HCT116 (cell line): ENCODE measurements at regions not wholly inside any gene's neighbourhood (a gene's known extent, or its start where the extent isn't known, plus 50 kb on each side); places are given as distances from the start of the nearest gene placed in this dataset.

ENCODE experiments used
- ATAC-seq: fragments of 200-7000 bp; cut with Tn5 transposase; 2 replicates; pipeline ENCODE4 v1.9.1; 2020; ENCODE audit warnings: mild to moderate bottlenecking, moderate library complexity
- BruUV-seq: library from RNA; stranded (reverse); fragments of 400-500 nt; replicated peaks from 2 replicates; lab custom pipeline; 2021; lab: Mats Ljungman, UMichigan
- CTCF ChIA-PET: fragments of 300-600 bp; sonication (Branson Sonifier 250); formaldehyde crosslinking; loops from one replicate; lab custom pipeline; 2021; ENCODE audit warnings: antibody characterized with exemption; lab: Charles Lee
- POLR2A ChIA-PET: fragments of 300-600, 350-600 bp; sonication (Branson Sonifier 250); formaldehyde crosslinking; loops from one replicate; lab custom pipeline; 2021; ENCODE audit warnings: antibody characterized with exemption; lab: Charles Lee
- RAD21 ChIA-PET, 2 experiments: fragments of 300-600 bp; sonication (Branson Sonifier 250); formaldehyde crosslinking; loops; one replicate each; lab custom pipeline; 2023; ENCODE audit warnings: low total read pairs in 2 of 2; ENCODE audit not compliant: uncharacterized antibody in 2 of 2, unreplicated experiment in 2 of 2, low non-redundant PET in 1 of 2; lab: Charles Lee
- DNase-seq: peaks from one replicate; pipeline ENCODE4 v3.0.0-alpha.2; 2010; ENCODE audit warnings: low read depth, low spot score
- H2AFZ ChIP-seq: fragments of 200-600 bp; shearing (Covaris generic), sonication (generic); 2 replicates; pipeline ENCODE4 v1.6.1; 2017; ENCODE audit warnings: low read depth, mixed run types, mixed read lengths, antibody characterized with exemption, low read length; ENCODE audit not compliant: poor library complexity, severe bottlenecking
- H3K27ac ChIP-seq: 2 replicates; pipeline ENCODE4 v1.5.1; 2012; ENCODE audit warnings: low read depth, low read length
- H3K27me3 ChIP-seq: fragments of 200-600 bp; sonication (generic); 2 replicates; pipeline ENCODE4 v1.6.1; 2016; ENCODE audit warnings: mixed run types, low read length, mixed read lengths; ENCODE audit not compliant: insufficient read depth
- H3K36me3 ChIP-seq, 2 experiments: fragments of 200-500 bp in 1 of 2; fragments of 200-600 bp in 1 of 2; sonication (Bioruptor generic) in 1 of 2; sonication (generic) in 1 of 2; 2 replicates each; pipeline versions ENCODE4 v1.5.1 to v1.6.1; 2014 to 2016; ENCODE audit warnings: low read length in 2 of 2, inconsistent platforms in 1 of 2, mixed read lengths in 1 of 2, mixed run types in 1 of 2; ENCODE audit not compliant: insufficient read depth in 2 of 2, control insufficient read depth in 1 of 2
- H3K4me1 ChIP-seq, 2 experiments: fragments of 200-600 bp in 1 of 2; sonication (generic) in 1 of 2; 2 replicates each; pipeline versions ENCODE4 v1.5.1 to v1.6.1; 2012 to 2017; ENCODE audit warnings: low read length in 2 of 2, inconsistent platforms in 1 of 2, mild to moderate bottlenecking in 1 of 2, mixed read lengths in 1 of 2, mixed run types in 1 of 2, moderate library complexity in 1 of 2; ENCODE audit not compliant: insufficient read depth in 2 of 2, control insufficient read depth in 1 of 2
- H3K4me2 ChIP-seq: fragments of 200-600 bp; sonication (generic); 2 replicates; pipeline ENCODE4 v1.6.1; 2017; ENCODE audit warnings: mixed run types, low read length, mixed read lengths
- H3K4me3 ChIP-seq, 2 experiments: fragments of 200-600 bp in 1 of 2; sonication (generic) in 1 of 2; replicated peaks in 1 of 2; 2 replicates each; pipeline ENCODE4 v1.5.1; 2011 to 2016; ENCODE audit warnings: low read length in 2 of 2, control low read depth in 1 of 2, low read depth in 1 of 2, mild to moderate bottlenecking in 1 of 2, mixed read lengths in 1 of 2, mixed run types in 1 of 2
- H3K79me2 ChIP-seq: fragments of 200-600 bp; sonication (generic); 2 replicates; pipeline ENCODE4 v1.6.1; 2017; ENCODE audit warnings: mild to moderate bottlenecking, mixed run types, low read length, moderate library complexity, mixed read lengths; ENCODE audit not compliant: insufficient read depth
- H3K9ac ChIP-seq: fragments of 200-600 bp; sonication (generic); 2 replicates; pipeline ENCODE4 v1.6.1; 2016; ENCODE audit warnings: low read length, mixed read lengths
- H3K9me2 ChIP-seq: fragments of 200-600 bp; sonication (generic), shearing (Covaris generic); 2 replicates; pipeline ENCODE4 v1.6.1; 2017; ENCODE audit warnings: mixed run types, mild to moderate bottlenecking, moderate library complexity; ENCODE audit not compliant: insufficient read depth
- H3K9me3 ChIP-seq, 2 experiments: fragments of 200-500 bp in 1 of 2; fragments of 200-600 bp in 1 of 2; sonication (Bioruptor generic) in 1 of 2; sonication (generic) in 1 of 2; 2 replicates each; pipeline ENCODE4 v1.6.1; 2014 to 2017; ENCODE audit warnings: low read length in 2 of 2, mixed read lengths in 2 of 2, inconsistent platforms in 1 of 2, low read depth in 1 of 2, mild to moderate bottlenecking in 1 of 2, mixed run types in 1 of 2, moderate library complexity in 1 of 2; ENCODE audit not compliant: control insufficient read depth in 1 of 2, insufficient read depth in 1 of 2
- H4K20me1 ChIP-seq: fragments of 200-600 bp; sonication (generic), shearing (Covaris generic); 2 replicates; pipeline ENCODE4 v1.6.1; 2017; ENCODE audit warnings: mixed run types, mild to moderate bottlenecking, moderate library complexity; ENCODE audit not compliant: insufficient read depth
- CEBPB ChIP-seq: IDR thresholded peaks from 2 replicates; pipeline ENCODE4 v1.6.1; 2012; ENCODE audit warnings: low read depth
- EGR1 ChIP-seq: IDR thresholded peaks from 2 replicates; pipeline ENCODE4 v1.6.1; 2012; ENCODE audit warnings: low read depth
- ELF1 ChIP-seq: IDR thresholded peaks from 2 replicates; pipeline ENCODE4 v1.6.1; 2012; ENCODE audit warnings: low read depth, borderline replicate concordance
- EZH2 ChIP-seq: fragments of 200-600 bp; sonication (generic); IDR thresholded peaks from 2 replicates; pipeline ENCODE4 v1.6.1; 2017; ENCODE audit warnings: antibody characterized with exemption, mixed run types
- EZH2phosphoT487 ChIP-seq: fragments of 200-600 bp; IDR thresholded peaks from 2 replicates; pipeline ENCODE4 v1.6.1; 2018; ENCODE audit warnings: antibody characterized with exemption, borderline replicate concordance
- FOSL1 ChIP-seq: IDR thresholded peaks from 2 replicates; pipeline ENCODE4 v1.6.1; 2012; ENCODE audit warnings: low read depth
- JUND ChIP-seq: IDR thresholded peaks from 2 replicates; pipeline ENCODE4 v1.6.1; 2012
- POLR2A ChIP-seq: IDR thresholded peaks from 2 replicates; pipeline ENCODE4 v1.7.0; 2011; ENCODE audit warnings: borderline replicate concordance; ENCODE audit not compliant: insufficient read depth, insufficient read length; ENCODE audit errors: extremely low read depth
- POLR2AphosphoS5 ChIP-seq: IDR thresholded peaks from 2 replicates; pipeline ENCODE4 v1.6.1; 2011; ENCODE audit warnings: mild to moderate bottlenecking, low read depth, low read length, moderate library complexity
- RAD21 ChIP-seq: IDR thresholded peaks from 2 replicates; pipeline ENCODE4 v1.6.1; 2012; ENCODE audit warnings: low read depth, mild to moderate bottlenecking
- SP1 ChIP-seq: IDR thresholded peaks from 2 replicates; pipeline ENCODE4 v1.6.1; 2012; ENCODE audit warnings: low read depth
- SRF ChIP-seq: IDR thresholded peaks from 2 replicates; pipeline ENCODE4 v1.6.1; 2012; ENCODE audit warnings: low read depth
- TCF7L2 ChIP-seq: IDR thresholded peaks from 2 replicates; pipeline ENCODE4 v1.7.0; 2011; ENCODE audit warnings: borderline replicate concordance, inconsistent platforms; ENCODE audit not compliant: insufficient read depth, insufficient read length; ENCODE audit errors: extremely low read depth
- YY1 ChIP-seq: IDR thresholded peaks from 2 replicates; pipeline ENCODE4 v1.6.1; 2011; ENCODE audit warnings: low read length, low read depth, moderate library complexity, mild to moderate bottlenecking; ENCODE audit not compliant: insufficient replicate concordance; ENCODE audit errors: extremely low read depth
- ZFX ChIP-seq: fragments of 450-650 bp; IDR thresholded peaks from 2 replicates; pipeline ENCODE4 v1.6.1; 2017
- intact Hi-C: fragments of 100-400 bp; cut with micrococcal nuclease; formaldehyde crosslinking; loops from 2 replicates; pipeline ENCODE4 v1.10.0; 2022
- TF ChIP-seq, protein P1 (sequence below), 3 experiments: fragments of 200-600 bp in 1 of 3; sonication (generic) in 1 of 3; IDR thresholded peaks in 2 of 3; conservative IDR thresholded peaks in 1 of 3; 2 replicates each; pipeline ENCODE4 v1.5.1; 2012 to 2017; ENCODE audit warnings: low read depth in 2 of 3, low read length in 2 of 3, antibody characterized with exemption in 1 of 3, borderline replicate concordance in 1 of 3, control low read depth in 1 of 3, mild to moderate bottlenecking in 1 of 3, mixed read lengths in 1 of 3, mixed run types in 1 of 3, moderate library complexity in 1 of 3; ENCODE audit not compliant: insufficient read depth in 1 of 3
- TF ChIP-seq, protein P2 (sequence below): IDR thresholded peaks from 2 replicates; pipeline ENCODE4 v1.6.1; 2012
- TF ChIP-seq, protein P3 (sequence below): IDR thresholded peaks from 2 replicates; pipeline ENCODE4 v1.6.1; 2011; ENCODE audit warnings: mild to moderate bottlenecking, low read length, moderate library complexity; ENCODE audit not compliant: insufficient replicate concordance; ENCODE audit errors: extremely low read depth
- TF ChIP-seq, protein P4 (sequence below): IDR thresholded peaks from 2 replicates; pipeline ENCODE4 v1.6.1; 2012

DNA sequence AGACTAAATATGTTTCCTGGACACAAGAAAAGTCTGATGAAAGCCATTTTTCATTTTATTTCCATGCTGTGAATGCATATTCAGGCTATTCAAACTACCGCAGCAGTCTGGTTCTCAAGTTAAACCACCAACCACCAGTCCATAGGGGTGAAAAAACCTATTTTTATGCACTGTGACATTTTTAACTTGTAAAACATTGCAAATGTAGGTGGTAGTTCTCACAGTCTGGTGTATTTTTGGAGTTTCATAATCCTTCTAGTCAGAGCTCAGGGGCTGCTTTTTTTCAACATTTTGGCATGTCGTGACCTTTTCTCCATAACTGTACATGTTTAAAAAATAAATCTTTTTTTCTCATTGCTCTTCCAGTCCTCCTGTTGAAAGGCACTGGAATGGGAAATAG is 907.6 kb upstream of the ADGRL2 start (continued):
- TF ChIP-seq SRF (no peak), EGR1 (no peak), RAD21 (no peak)

DNA sequence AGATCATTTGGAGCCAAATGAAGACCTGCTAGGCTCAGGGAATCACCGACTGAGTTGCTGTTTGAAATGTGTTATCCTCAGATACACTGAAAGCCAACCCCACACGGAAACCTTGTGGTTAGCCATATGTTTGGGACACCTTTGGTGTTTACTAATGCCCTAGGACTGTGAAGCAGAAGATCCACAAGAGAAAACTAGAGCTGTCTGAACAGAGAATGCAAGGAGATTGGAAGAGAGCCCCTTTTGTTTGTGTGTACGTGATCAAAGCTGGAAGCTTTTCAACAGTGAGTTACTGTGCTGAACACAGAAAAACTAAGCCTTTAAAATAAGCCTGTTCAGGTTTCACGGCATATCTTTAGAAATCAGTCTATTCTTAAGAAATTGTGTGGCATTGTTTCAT is 908.2 kb upstream of the ADGRL2 start:
- Histone ChIP-seq H4K20me1 (no peaks in the 10 kb centered on the region), H3K9ac (no peak overlapping the region), H3K9me3 (0 out of 4 replicates have a peak, but pooled peaks cover 0 to 3% of the 10 kb centered on the region in 2 experiments), H2AFZ (no peak overlapping the region), H3K27me3 (no peaks in the 10 kb centered on the region), H3K79me2 (no peaks in the 10 kb centered on the region), H3K4me3 (no peak overlapping the region), H3K27ac (no peak overlapping the region), H3K9me2 (no peaks in the 10 kb centered on the region), H3K4me2 (no peak overlapping the region), H3K36me3 (no peaks in the 10 kb centered on the region), H3K4me1 (no peaks in the 10 kb centered on the region)
- intact Hi-C loops: no loop called here
- no TSS peak for BruUV-seq
- RAD21 ChIA-PET: no interaction called here
- no peak for ATAC-seq
- DNase-seq: no peak
- POLR2A ChIA-PET: interaction anchor here (0.7 kb wide), 2 partner anchors 20 to 42 kb away, joined by 3 to 4 read pairs; no protein-coding TSS in a partner anchor
- CTCF ChIA-PET: no interaction called here
- no peak for TF ChIP-seq TCF7L2
- TF ChIP-seq ELF1: no peak
- no peak for TF ChIP-seq YY1
- no peak for TF ChIP-seq SP1
- TF ChIP-seq ZFX: no peak
- no peak for TF ChIP-seq EGR1
- TF ChIP-seq, protein P1, sequence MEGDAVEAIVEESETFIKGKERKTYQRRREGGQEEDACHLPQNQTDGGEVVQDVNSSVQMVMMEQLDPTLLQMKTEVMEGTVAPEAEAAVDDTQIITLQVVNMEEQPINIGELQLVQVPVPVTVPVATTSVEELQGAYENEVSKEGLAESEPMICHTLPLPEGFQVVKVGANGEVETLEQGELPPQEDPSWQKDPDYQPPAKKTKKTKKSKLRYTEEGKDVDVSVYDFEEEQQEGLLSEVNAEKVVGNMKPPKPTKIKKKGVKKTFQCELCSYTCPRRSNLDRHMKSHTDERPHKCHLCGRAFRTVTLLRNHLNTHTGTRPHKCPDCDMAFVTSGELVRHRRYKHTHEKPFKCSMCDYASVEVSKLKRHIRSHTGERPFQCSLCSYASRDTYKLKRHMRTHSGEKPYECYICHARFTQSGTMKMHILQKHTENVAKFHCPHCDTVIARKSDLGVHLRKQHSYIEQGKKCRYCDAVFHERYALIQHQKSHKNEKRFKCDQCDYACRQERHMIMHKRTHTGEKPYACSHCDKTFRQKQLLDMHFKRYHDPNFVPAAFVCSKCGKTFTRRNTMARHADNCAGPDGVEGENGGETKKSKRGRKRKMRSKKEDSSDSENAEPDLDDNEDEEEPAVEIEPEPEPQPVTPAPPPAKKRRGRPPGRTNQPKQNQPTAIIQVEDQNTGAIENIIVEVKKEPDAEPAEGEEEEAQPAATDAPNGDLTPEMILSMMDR (IDR thresholded peaks at IDR 0.05 in 2 of 3, conservative IDR thresholded peaks at IDR 0.05 in 1 of 3; ENCODE audit: borderline replicate concordance in 1 of 3, insufficient read depth in 1 of 3, low read depth in 2 of 3, low read length in 2 of 3): no peak
- no peak for TF ChIP-seq POLR2AphosphoS5
- TF ChIP-seq SRF: no peak
- TF ChIP-seq JUND: no peak
- TF ChIP-seq, protein P2, sequence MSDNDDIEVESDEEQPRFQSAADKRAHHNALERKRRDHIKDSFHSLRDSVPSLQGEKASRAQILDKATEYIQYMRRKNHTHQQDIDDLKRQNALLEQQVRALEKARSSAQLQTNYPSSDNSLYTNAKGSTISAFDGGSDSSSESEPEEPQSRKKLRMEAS: no peak
- no peak for TF ChIP-seq EZH2
- no peak for TF ChIP-seq POLR2A
- TF ChIP-seq, protein P3, sequence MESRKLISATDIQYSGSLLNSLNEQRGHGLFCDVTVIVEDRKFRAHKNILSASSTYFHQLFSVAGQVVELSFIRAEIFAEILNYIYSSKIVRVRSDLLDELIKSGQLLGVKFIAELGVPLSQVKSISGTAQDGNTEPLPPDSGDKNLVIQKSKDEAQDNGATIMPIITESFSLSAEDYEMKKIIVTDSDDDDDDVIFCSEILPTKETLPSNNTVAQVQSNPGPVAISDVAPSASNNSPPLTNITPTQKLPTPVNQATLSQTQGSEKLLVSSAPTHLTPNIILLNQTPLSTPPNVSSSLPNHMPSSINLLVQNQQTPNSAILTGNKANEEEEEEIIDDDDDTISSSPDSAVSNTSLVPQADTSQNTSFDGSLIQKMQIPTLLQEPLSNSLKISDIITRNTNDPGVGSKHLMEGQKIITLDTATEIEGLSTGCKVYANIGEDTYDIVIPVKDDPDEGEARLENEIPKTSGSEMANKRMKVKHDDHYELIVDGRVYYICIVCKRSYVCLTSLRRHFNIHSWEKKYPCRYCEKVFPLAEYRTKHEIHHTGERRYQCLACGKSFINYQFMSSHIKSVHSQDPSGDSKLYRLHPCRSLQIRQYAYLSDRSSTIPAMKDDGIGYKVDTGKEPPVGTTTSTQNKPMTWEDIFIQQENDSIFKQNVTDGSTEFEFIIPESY: no peak
- no peak for TF ChIP-seq FOSL1
- TF ChIP-seq, protein P4, sequence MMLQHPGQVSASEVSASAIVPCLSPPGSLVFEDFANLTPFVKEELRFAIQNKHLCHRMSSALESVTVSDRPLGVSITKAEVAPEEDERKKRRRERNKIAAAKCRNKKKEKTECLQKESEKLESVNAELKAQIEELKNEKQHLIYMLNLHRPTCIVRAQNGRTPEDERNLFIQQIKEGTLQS: no peak
- no peak for TF ChIP-seq EZH2phosphoT487
- TF ChIP-seq RAD21: no peak
- no peak for TF ChIP-seq CEBPB
